PC-3 (cell line): ENCODE measurements at regions not wholly inside any gene's neighbourhood (a gene's known extent, or its start where the extent isn't known, plus 50 kb on each side); places are given as distances from the start of the nearest gene placed in this dataset.

Experiments used
- ATAC-seq: fragments of 200-7000 bp; cut with Tn5 transposase; 2 replicates; pipeline ENCODE4 v1.9.1; 2020; ENCODE audit warnings: mild to moderate bottlenecking, moderate library complexity
- BruUV-seq: library from RNA; stranded (reverse); fragments of 400-500 nt; replicated peaks from 2 replicates; lab custom pipeline; 2021; lab: Mats Ljungman, UMichigan
- CTCF ChIA-PET: fragments of 300-600 bp; sonication (Branson Sonifier 250); formaldehyde crosslinking; loops from one replicate; lab custom pipeline; 2022; ENCODE audit warnings: antibody characterized with exemption; lab: Charles Lee
- POLR2A ChIA-PET: fragments of 300-600 bp; sonication (Branson Sonifier 250); formaldehyde crosslinking; loops from one replicate; lab custom pipeline; 2022; ENCODE audit warnings: antibody characterized with exemption; ENCODE audit not compliant: unreplicated experiment; lab: Charles Lee
- DNase-seq: peaks from one replicate; pipeline ENCODE4 v3.0.0-alpha.2; 2015
- H2AFZ ChIP-seq: fragments of 300-600 bp; sonication (generic); 2 replicates; pipeline ENCODE4 v1.6.0; 2016; ENCODE audit warnings: antibody characterized with exemption, low read length
- H3F3A ChIP-seq: fragments of 300-600 bp; sonication (generic); one replicate; pipeline ENCODE4 v1.6.0; 2017; ENCODE audit warnings: antibody characterized with exemption, low read length, control low read depth, mild to moderate bottlenecking; ENCODE audit not compliant: unreplicated experiment
- H3K27ac ChIP-seq: fragments of 300-600 bp; sonication (generic); 2 replicates; pipeline ENCODE4 v1.5.1; 2016; ENCODE audit warnings: mild to moderate bottlenecking, low read length
- H3K27me3 ChIP-seq: fragments of 300-600 bp; sonication (generic); 2 replicates; pipeline ENCODE4 v1.6.1; 2016; ENCODE audit warnings: low read length, mixed read lengths
- H3K36me3 ChIP-seq: fragments of 300-600 bp; sonication (generic); 2 replicates; pipeline ENCODE4 v1.6.1; 2016; ENCODE audit warnings: low read depth, mixed run types, low read length, mixed read lengths
- H3K4me1 ChIP-seq: fragments of 300-600 bp; sonication (generic); 2 replicates; pipeline ENCODE4 v1.5.1; 2016; ENCODE audit warnings: low read length; ENCODE audit not compliant: insufficient read depth
- H3K4me2 ChIP-seq: fragments of 300-600 bp; sonication (generic); 2 replicates; pipeline ENCODE4 v1.6.0; 2016; ENCODE audit warnings: low read length
- H3K4me3 ChIP-seq: fragments of 300-600 bp; sonication (generic); 2 replicates; pipeline ENCODE4 v1.5.1; 2016; ENCODE audit warnings: mild to moderate bottlenecking, low read length, mixed read lengths
- H3K79me2 ChIP-seq: fragments of 300-600 bp; sonication (generic); 2 replicates; pipeline ENCODE4 v1.6.1; 2017; ENCODE audit warnings: low read length, mixed read lengths
- H3K9ac ChIP-seq: fragments of 300-600 bp; sonication (generic); 2 replicates; pipeline ENCODE4 v1.6.0; 2016; ENCODE audit warnings: mild to moderate bottlenecking, low read length
- H3K9me2 ChIP-seq: fragments of 300-600 bp; sonication (generic); replicated peaks from 2 replicates; pipeline ENCODE4 v1.6.1; 2016; ENCODE audit warnings: mixed run types, low read length, mixed read lengths
- H3K9me3 ChIP-seq: fragments of 300-600 bp; sonication (generic); 2 replicates; pipeline ENCODE4 v1.6.1; 2016; ENCODE audit warnings: low read length, mixed read lengths
- H4K20me1 ChIP-seq: fragments of 300-600 bp; sonication (generic); 2 replicates; pipeline ENCODE4 v1.6.1; 2016; ENCODE audit warnings: low read length, mixed read lengths
- CTCF ChIP-seq: fragments of 300-600 bp; sonication (generic); conservative IDR thresholded peaks from 2 replicates; pipeline ENCODE4 v1.5.1; 2017; ENCODE audit warnings: antibody characterized with exemption, low read depth, mild to moderate bottlenecking, low read length
- EZH2 ChIP-seq: fragments of 300-600 bp; sonication (generic); IDR thresholded peaks from one replicate; pipeline ENCODE4 v1.6.1; 2017; ENCODE audit warnings: antibody characterized with exemption, mild to moderate bottlenecking, low read length; ENCODE audit not compliant: unreplicated experiment
- EZH2phosphoT487 ChIP-seq: fragments of 300-600 bp; sonication (generic); IDR thresholded peaks from 2 replicates; pipeline ENCODE4 v1.6.1; 2018; ENCODE audit warnings: mild to moderate bottlenecking, antibody characterized with exemption, low read length, borderline replicate concordance
- intact Hi-C: fragments of 100-400 bp; cut with micrococcal nuclease; formaldehyde crosslinking; loops from 2 replicates; pipeline ENCODE4 v1.9.0; 2023

GRCh38 chr14:99344051-99344758, 72.2 kb upstream of the BCL11B start:
- POLR2A ChIA-PET = no interaction called here
- intact Hi-C loops = no loop called here
- Histone ChIP-seq H3K9ac (no peak overlapping the region), H3F3A (no peaks in the 10 kb centered on the region), H3K27me3 (peaks cover 77% of the 10 kb centered on the region), H3K36me3 (no peaks in the 10 kb centered on the region), H3K9me3 (no peaks in the 10 kb centered on the region), H3K27ac (no peak overlapping the region), H3K79me2 (no peaks in the 10 kb centered on the region), H3K9me2 (no peaks in the 10 kb centered on the region), H4K20me1 (no peaks in the 10 kb centered on the region), H3K4me2 (no peak overlapping the region), H3K4me3 (no peak overlapping the region), H2AFZ (no peak overlapping the region), H3K4me1 (no peaks in the 10 kb centered on the region)
- DNase-seq (no peak), ATAC-seq (no peak)
- TF ChIP-seq EZH2phosphoT487 = no peak
- TF ChIP-seq EZH2 = no peak
- no peak for TF ChIP-seq CTCF
- CTCF ChIA-PET = no interaction called here
- no TSS peak for BruUV-seq

DNA sequence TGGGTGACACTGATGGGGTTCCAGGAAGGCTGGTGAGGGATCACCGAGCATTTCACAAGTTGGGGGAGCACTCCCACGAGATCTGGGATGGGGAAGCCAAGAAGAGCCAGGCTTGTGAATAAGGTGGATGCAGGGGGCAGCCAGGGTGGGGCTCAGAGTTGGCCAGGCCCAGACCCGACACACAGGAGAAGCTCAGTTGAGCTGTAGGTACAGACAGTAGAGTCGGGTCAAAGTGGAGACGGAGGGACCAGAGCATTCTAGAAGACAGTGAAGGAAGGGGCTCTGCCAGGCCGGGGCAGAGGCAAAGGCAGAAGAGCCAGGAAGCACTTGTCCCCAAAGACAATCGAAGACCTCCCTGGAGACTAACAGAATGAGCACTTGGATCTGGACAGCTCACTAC, 70.9 kb upstream of the BCL11B start:
- Histone ChIP-seq H3K4me2 (no peak overlapping the region), H3K79me2 (no peaks in the 10 kb centered on the region), H3K4me3 (no peak overlapping the region), H3K36me3 (no peaks in the 10 kb centered on the region), H3K4me1 (no peaks in the 10 kb centered on the region), H3F3A (no peaks in the 10 kb centered on the region), H3K9me2 (no peaks in the 10 kb centered on the region), H3K27me3 (peaks cover 90% of the 10 kb centered on the region), H3K9ac (no peak overlapping the region), H3K9me3 (no peaks in the 10 kb centered on the region), H4K20me1 (no peaks in the 10 kb centered on the region), H3K27ac (no peak overlapping the region), H2AFZ (no peak overlapping the region)
- intact Hi-C loops = no loop called here
- no TSS peak for BruUV-seq
- TF ChIP-seq EZH2phosphoT487 (no peak), CTCF (no peak), EZH2 (no peak)
- DNase-seq (no peak), ATAC-seq (no peak)
- ChIA-PET POLR2A (no interaction called here), CTCF (no interaction called here)

- no TSS peak for BruUV-seq
These were observed 70.2 kb upstream of the BCL11B start for GRCh38 chr14:99342204-99342603.

More at GRCh38 chr14:99342204-99342603, 70.2 kb upstream of the BCL11B start:
- Histone ChIP-seq H3K27me3 (peaks cover 90% of the 10 kb centered on the region), H3K9me2 (no peaks in the 10 kb centered on the region), H3K9ac (no peak overlapping the region), H2AFZ (no peak overlapping the region), H3K4me3 (no peak overlapping the region), H3K79me2 (no peaks in the 10 kb centered on the region), H3K9me3 (no peaks in the 10 kb centered on the region), H3F3A (no peaks in the 10 kb centered on the region), H3K27ac (no peak overlapping the region), H3K36me3 (no peaks in the 10 kb centered on the region), H3K4me1 (no peaks in the 10 kb centered on the region), H3K4me2 (no peak overlapping the region), H4K20me1 (no peaks in the 10 kb centered on the region)
- TF ChIP-seq EZH2phosphoT487 (no peak), CTCF (no peak), EZH2 (no peak)
- ChIA-PET POLR2A (no interaction called here), CTCF (no interaction called here)
- intact Hi-C loops = no loop called here
- DNase-seq (no peak), ATAC-seq (no peak)
